ENCODE measurements at regions not wholly inside any gene's neighbourhood (a gene's known extent, or its start where the extent isn't known, plus 50 kb on each side); places are given as distances from the start of the nearest gene placed in this dataset.

DNA sequence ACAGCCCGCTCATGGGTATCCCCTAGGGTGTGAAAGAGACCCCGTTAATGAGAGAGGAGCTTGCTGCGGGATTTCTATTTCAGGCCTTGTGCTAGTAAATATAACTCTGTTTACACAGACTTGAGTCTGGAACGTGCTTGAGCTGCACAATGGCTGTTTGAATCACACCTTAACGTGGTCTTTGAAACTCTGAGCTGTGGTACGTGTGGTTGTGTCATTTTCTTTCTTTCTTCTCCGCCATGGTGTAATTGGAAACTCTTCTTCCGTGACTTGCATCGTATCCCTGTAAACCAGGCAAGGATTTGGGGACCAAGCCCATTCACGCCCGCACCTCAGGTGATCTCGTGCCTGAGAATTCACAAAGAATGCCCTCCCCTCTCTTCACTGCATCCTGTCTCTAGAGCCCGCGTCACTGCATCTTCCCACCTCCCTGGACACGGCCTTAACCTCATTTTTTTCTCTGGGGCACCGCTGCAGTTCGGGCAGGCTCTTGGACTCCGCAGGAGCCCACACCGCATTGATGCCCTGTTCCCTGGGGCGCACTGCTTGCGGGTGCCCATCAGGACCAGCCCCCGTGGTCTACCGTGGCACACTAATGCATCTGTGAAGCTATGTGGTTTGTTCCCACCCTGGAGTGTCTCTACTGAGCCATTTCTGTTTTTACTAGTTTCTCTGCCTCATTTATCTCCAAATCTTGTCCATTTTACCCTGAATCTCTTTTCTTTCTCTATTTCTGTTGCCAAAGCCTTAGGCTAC lies 78.4 kb upstream of the PARP11 start:
- BruUV-seq (replicated peaks) = no TSS peak
- no peak for DNase-seq (ENCODE audit: low spot score)
- Histone ChIP-seq H3K9me3 (ENCODE audit: low read length) (no peaks in the 10 kb centered on the region), H3K9me2 (ENCODE audit: insufficient read depth, low read length) (no peaks in the 10 kb centered on the region), H2AFZ (ENCODE audit: low read length) (no peak overlapping the region), H4K20me1 (ENCODE audit: insufficient read depth, low read length) (no peaks in the 10 kb centered on the region), H3K36me3 (ENCODE audit: insufficient read depth, low read length) (no peaks in the 10 kb centered on the region), H3K4me2 (ENCODE audit: low read length) (no peak overlapping the region), H3K79me2 (ENCODE audit: insufficient read depth, low read depth, low read length) (no peaks in the 10 kb centered on the region), H3K4me1 (ENCODE audit: insufficient read depth, low read length, poor library complexity, severe bottlenecking) (no peaks in the 10 kb centered on the region), H3K4me3 (ENCODE audit: low read depth, low read length, poor library complexity, severe bottlenecking) (no peak overlapping the region), H3K27ac (ENCODE audit: low read depth, low read length, poor library complexity, severe bottlenecking) (no peak overlapping the region)
- intact Hi-C loops (cut with micrococcal nuclease; ENCODE audit: unreplicated experiment) = no loop called here
- TF ChIP-seq EZH2phosphoT487 (IDR thresholded peaks at IDR 0.05; ENCODE audit: borderline replicate concordance, low read depth, low read length) = no peak
- TF ChIP-seq, protein P1, sequence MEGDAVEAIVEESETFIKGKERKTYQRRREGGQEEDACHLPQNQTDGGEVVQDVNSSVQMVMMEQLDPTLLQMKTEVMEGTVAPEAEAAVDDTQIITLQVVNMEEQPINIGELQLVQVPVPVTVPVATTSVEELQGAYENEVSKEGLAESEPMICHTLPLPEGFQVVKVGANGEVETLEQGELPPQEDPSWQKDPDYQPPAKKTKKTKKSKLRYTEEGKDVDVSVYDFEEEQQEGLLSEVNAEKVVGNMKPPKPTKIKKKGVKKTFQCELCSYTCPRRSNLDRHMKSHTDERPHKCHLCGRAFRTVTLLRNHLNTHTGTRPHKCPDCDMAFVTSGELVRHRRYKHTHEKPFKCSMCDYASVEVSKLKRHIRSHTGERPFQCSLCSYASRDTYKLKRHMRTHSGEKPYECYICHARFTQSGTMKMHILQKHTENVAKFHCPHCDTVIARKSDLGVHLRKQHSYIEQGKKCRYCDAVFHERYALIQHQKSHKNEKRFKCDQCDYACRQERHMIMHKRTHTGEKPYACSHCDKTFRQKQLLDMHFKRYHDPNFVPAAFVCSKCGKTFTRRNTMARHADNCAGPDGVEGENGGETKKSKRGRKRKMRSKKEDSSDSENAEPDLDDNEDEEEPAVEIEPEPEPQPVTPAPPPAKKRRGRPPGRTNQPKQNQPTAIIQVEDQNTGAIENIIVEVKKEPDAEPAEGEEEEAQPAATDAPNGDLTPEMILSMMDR (conservative IDR thresholded peaks at IDR 0.05; ENCODE audit: low read length) = no peak
- POLR2A ChIA-PET = interaction anchor here (0.5 kb wide), 1 partner anchor 18 kb away, joined by 5 read pairs; no protein-coding TSS in a partner anchor
- CTCF ChIA-PET (ENCODE audit: unreplicated experiment) = no interaction called here

DNA sequence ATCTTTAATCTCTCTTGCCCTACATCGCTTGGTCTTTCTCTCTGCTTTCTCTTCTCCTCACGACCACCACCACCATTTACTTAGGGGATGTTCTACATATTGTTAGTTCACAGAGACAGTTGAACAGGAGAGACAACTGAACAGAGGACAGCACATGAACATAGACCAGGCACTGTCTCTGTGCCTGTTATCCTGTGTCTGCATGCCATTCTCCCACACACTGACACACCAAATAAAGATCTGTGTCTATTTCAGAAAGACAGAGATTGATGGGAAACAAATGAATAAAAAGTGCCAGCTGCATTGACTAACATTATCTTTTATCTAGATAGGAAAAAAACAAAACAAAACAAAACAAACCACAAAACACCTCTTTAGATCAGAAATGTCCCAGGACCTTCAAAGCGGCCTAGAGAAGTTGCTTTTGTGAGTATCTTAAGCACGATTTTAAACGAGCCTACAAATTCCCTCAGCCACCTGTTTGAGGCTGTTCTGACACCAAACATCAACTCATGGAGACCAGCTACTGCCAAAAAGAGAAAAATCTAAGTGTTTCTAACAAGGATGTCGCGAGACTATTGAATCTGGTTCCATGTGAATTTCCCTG lies 77.6 kb upstream of the PARP11 start:
- ChIA-PET POLR2A (no interaction called here), CTCF (ENCODE audit: unreplicated experiment) (no interaction called here)
- H3K27ac ChIP-seq (ENCODE audit: low read depth, low read length, poor library complexity, severe bottlenecking) = no peak overlapping the region
- H3K9me3 ChIP-seq (ENCODE audit: low read length) = no peaks in the 10 kb centered on the region
- H3K4me3 ChIP-seq (ENCODE audit: low read depth, low read length, poor library complexity, severe bottlenecking) = no peak overlapping the region
- H4K20me1 ChIP-seq (ENCODE audit: insufficient read depth, low read length) = no peaks in the 10 kb centered on the region
- H3K4me1 ChIP-seq (ENCODE audit: insufficient read depth, low read length, poor library complexity, severe bottlenecking) = no peaks in the 10 kb centered on the region
- TF ChIP-seq, protein P1 (conservative IDR thresholded peaks at IDR 0.05; ENCODE audit: low read length) = no peak
- TF ChIP-seq EZH2phosphoT487 (IDR thresholded peaks at IDR 0.05; ENCODE audit: borderline replicate concordance, low read depth, low read length) = no peak
- DNase-seq (ENCODE audit: low spot score) = no peak
- no peaks in the 10 kb centered on the region for H3K36me3 ChIP-seq (ENCODE audit: insufficient read depth, low read length)
- no peaks in the 10 kb centered on the region for H3K9me2 ChIP-seq (ENCODE audit: insufficient read depth, low read length)
- no peak overlapping the region for H3K4me2 ChIP-seq (ENCODE audit: low read length)
- intact Hi-C loops (cut with micrococcal nuclease; ENCODE audit: unreplicated experiment) = no loop called here
- H2AFZ ChIP-seq (ENCODE audit: low read length) = no peak overlapping the region
- no TSS peak for BruUV-seq (replicated peaks)
- H3K79me2 ChIP-seq (ENCODE audit: insufficient read depth, low read depth, low read length) = no peaks in the 10 kb centered on the region

DNA sequence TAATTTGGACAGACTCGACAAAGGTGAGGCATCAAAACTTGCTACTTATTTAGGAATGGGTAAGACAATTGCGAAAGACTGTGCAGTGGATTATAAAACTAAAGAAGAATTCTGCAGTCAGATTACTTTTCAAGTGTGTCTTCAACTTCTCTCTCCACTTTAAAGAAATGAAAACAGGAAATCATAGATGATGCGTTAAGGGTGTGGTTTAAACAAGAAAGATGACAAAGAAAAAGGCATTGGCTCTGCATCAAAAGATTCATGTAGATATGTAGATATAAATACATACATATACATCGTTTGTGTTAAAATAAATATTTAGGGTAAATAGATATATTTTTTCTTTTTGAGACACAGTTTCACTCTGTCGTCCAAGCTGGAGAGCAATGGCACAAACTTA lies 74.6 kb upstream of the PARP11 start:
- Histone ChIP-seq H3K9me2 (ENCODE audit: insufficient read depth, low read length) (no peaks in the 10 kb centered on the region), H3K79me2 (ENCODE audit: insufficient read depth, low read depth, low read length) (no peaks in the 10 kb centered on the region), H3K4me1 (ENCODE audit: insufficient read depth, low read length, poor library complexity, severe bottlenecking) (no peaks in the 10 kb centered on the region), H3K4me2 (ENCODE audit: low read length) (no peak overlapping the region), H3K27ac (ENCODE audit: low read depth, low read length, poor library complexity, severe bottlenecking) (no peak overlapping the region), H3K4me3 (ENCODE audit: low read depth, low read length, poor library complexity, severe bottlenecking) (no peak overlapping the region), H4K20me1 (ENCODE audit: insufficient read depth, low read length) (no peaks in the 10 kb centered on the region), H2AFZ (ENCODE audit: low read length) (no peak overlapping the region), H3K36me3 (ENCODE audit: insufficient read depth, low read length) (no peaks in the 10 kb centered on the region), H3K9me3 (ENCODE audit: low read length) (no peaks in the 10 kb centered on the region)
- POLR2A ChIA-PET = no interaction called here
- CTCF ChIA-PET (ENCODE audit: unreplicated experiment) = no interaction called here
- DNase-seq (ENCODE audit: low spot score) = no peak
- no TSS peak for BruUV-seq (replicated peaks)
- intact Hi-C loops (cut with micrococcal nuclease; ENCODE audit: unreplicated experiment) = no loop called here
- TF ChIP-seq EZH2phosphoT487 (IDR thresholded peaks at IDR 0.05; ENCODE audit: borderline replicate concordance, low read depth, low read length) = no peak
- TF ChIP-seq, protein P1 (conservative IDR thresholded peaks at IDR 0.05; ENCODE audit: low read length) = no peak
